Endothelial cell (in vitro differentiated cells): ENCODE measurements at regions not wholly inside any gene's neighbourhood (a gene's known extent, or its start where the extent isn't known, plus 50 kb on each side); places are given as distances from the start of the nearest gene placed in this dataset.
"Not testable (repeated sequence)": the region's sequence is repeated elsewhere in the genome, so short reads cannot be mapped to it uniquely, and the experiment has no call there.

Experiments used
- DNase-seq: peaks from one replicate; pipeline ENCODE4 v3.0.0; 2021; ENCODE audit warnings: low spot score
- H3K27ac Mint-ChIP-seq: one replicate; pipeline ENCODE4 v1.8.0; 2021; ENCODE audit warnings: mixed read lengths, inconsistent platforms; ENCODE audit not compliant: unreplicated experiment
- H3K27me3 Mint-ChIP-seq: one replicate; pipeline ENCODE4 v1.8.0; 2021; ENCODE audit warnings: mild to moderate bottlenecking, moderate library complexity, mixed read lengths, inconsistent platforms; ENCODE audit not compliant: unreplicated experiment
- H3K36me3 Mint-ChIP-seq: one replicate; pipeline ENCODE4 v1.8.0; 2021; ENCODE audit warnings: mild to moderate bottlenecking, low read depth, mixed read lengths, inconsistent platforms; ENCODE audit not compliant: unreplicated experiment
- H3K4me1 Mint-ChIP-seq: one replicate; pipeline ENCODE4 v1.8.0; 2021; ENCODE audit warnings: mild to moderate bottlenecking, mixed read lengths, inconsistent platforms; ENCODE audit not compliant: unreplicated experiment
- H3K4me3 Mint-ChIP-seq: one replicate; pipeline ENCODE4 v1.8.0; 2021; ENCODE audit warnings: mild to moderate bottlenecking, mixed read lengths, inconsistent platforms; ENCODE audit not compliant: unreplicated experiment
- H3K9me3 Mint-ChIP-seq: one replicate; pipeline ENCODE4 v1.8.0; 2021; ENCODE audit warnings: mixed read lengths, inconsistent platforms; ENCODE audit not compliant: unreplicated experiment
- CTCF ChIP-seq: fragments of 200-600 bp; sonication (generic); IDR thresholded peaks from one replicate; pipeline ENCODE4 v1.5.0; 2021; ENCODE audit warnings: antibody characterized with exemption; ENCODE audit not compliant: unreplicated experiment

- H3K4me3 Mint-ChIP-seq, result no peak overlapping the region
- DNase-seq, result no peak
- no peak overlapping the region for H3K27ac Mint-ChIP-seq
- no peaks in the 10 kb centered on the region for H3K9me3 Mint-ChIP-seq
- TF ChIP-seq CTCF, result no peak
- peaks cover 8% of the 10 kb centered on the region for H3K4me1 Mint-ChIP-seq
- H3K27me3 Mint-ChIP-seq, result no peaks in the 10 kb centered on the region
- H3K36me3 Mint-ChIP-seq, result no peaks in the 10 kb centered on the region
Measured at GRCh38 chr1:67551375-67551774, 121.2 kb upstream of the SERBP1 start.

- H3K9me3 Mint-ChIP-seq, result no peaks in the 10 kb centered on the region
- TF ChIP-seq CTCF, result no peak
- H3K27me3 Mint-ChIP-seq, result no peaks in the 10 kb centered on the region
- H3K4me1 Mint-ChIP-seq, result peaks cover 8% of the 10 kb centered on the region
- no peaks in the 10 kb centered on the region for H3K36me3 Mint-ChIP-seq
- no peak for DNase-seq
- no peak overlapping the region for H3K4me3 Mint-ChIP-seq
- H3K27ac Mint-ChIP-seq, result no peak overlapping the region
Measured at GRCh38 chr1:67552336-67552759, 122.1 kb upstream of the SERBP1 start.

GRCh38 chr1:67554204-67554603 lies 124.0 kb upstream of the SERBP1 start:
- H3K27me3 Mint-ChIP-seq, DNase-seq, H3K4me3 Mint-ChIP-seq, H3K27ac Mint-ChIP-seq, H3K9me3 Mint-ChIP-seq, H3K4me1 Mint-ChIP-seq, H3K36me3 Mint-ChIP-seq: not testable (repeated sequence)

GRCh38 chr1:67555461-67556296 lies 125.5 kb upstream of the SERBP1 start:
- Mint-ChIP-seq H3K27me3 (no peaks in the 10 kb centered on the region), H3K4me1 (peaks cover 8% of the 10 kb centered on the region), H3K36me3 (no peaks in the 10 kb centered on the region), H3K27ac (no peak overlapping the region), H3K9me3 (no peaks in the 10 kb centered on the region), H3K4me3 (no peak overlapping the region)
- no peak for DNase-seq
- no peak for TF ChIP-seq CTCF

- H3K27ac Mint-ChIP-seq, result no peak overlapping the region
- DNase-seq, result no peak
- no peak for TF ChIP-seq CTCF
Measured at GRCh38 chr1:67556297-67556900, 126.2 kb upstream of the SERBP1 start.

More at GRCh38 chr1:67556297-67556900, 126.2 kb upstream of the SERBP1 start:
- Mint-ChIP-seq H3K9me3 (no peaks in the 10 kb centered on the region), H3K4me3 (no peak overlapping the region), H3K27me3 (no peaks in the 10 kb centered on the region), H3K4me1 (peaks cover 7% of the 10 kb centered on the region), H3K36me3 (no peaks in the 10 kb centered on the region)
